ENCODE measurements at regions not wholly inside any gene's neighbourhood (a gene's known extent, or its start where the extent isn't known, plus 50 kb on each side); places are given as distances from the start of the nearest gene placed in this dataset.

DNA sequence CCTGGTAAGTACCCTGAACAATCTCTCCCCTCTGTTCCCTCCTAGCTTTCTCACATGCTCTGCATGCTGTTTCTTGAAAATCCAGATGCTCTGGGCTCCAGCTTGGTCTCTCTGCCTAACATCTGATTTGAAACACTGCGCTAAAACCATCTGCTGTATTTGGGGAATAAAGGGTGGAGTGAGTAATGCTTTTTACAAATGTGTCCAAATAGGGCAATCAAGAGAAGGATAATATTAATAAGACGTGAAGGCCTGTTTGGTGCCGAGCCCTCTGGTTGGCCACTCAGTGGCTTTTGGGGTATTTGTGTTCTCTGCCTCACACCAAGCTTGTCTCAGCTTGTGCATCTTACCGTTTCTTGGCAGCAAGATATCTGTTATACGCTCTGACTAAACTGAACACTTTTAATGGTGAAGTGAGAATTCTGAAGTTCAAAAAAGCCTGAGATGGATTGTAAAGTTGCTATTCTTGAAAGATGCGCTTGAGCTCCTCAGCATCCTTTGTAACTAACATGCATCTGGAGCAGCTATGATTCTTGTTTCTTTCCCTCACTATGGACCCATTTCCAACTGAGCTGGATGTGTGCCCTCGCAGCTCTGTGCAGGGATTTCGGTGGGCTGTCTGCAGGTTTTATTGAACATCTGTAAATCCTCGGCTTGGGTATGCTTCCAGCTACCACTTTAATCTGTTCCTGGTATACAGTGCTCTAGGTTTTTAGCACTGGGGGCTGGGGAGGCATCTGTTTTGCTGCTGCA, 269.4 kb downstream of the RWDD3 start:
- DNase-seq: no peak
- Histone ChIP-seq H3K36me3 (replicated peaks in 1 of 2; ENCODE audit: control insufficient read depth in 1 of 2, insufficient read depth in 2 of 2, low read length in 2 of 2) (no peaks in the 10 kb centered on the region), H3K27me3 (ENCODE audit: control insufficient read depth in 2 of 2, insufficient read depth in 2 of 2, low read length in 2 of 2) (no peaks in the 10 kb centered on the region), H3K27ac (ENCODE audit: low read depth in 1 of 2, low read length in 2 of 2) (no peak overlapping the region), H3K9me3 (replicated peaks in 1 of 2; ENCODE audit: control insufficient read depth in 1 of 2, insufficient read depth in 1 of 2, low read length in 2 of 2) (peaks cover 3 to 13% of the 10 kb centered on the region in 2 donors), H2AFZ (ENCODE audit: insufficient read depth, low read depth, low read length, poor library complexity, severe bottlenecking) (no peak overlapping the region), H3K4me3 (replicated peaks in 1 of 3; ENCODE audit: low read depth in 2 of 3, low read length in 3 of 3) (no peak overlapping the region), H3K79me2 (ENCODE audit: insufficient read depth, low read length) (no peaks in the 10 kb centered on the region), H4K20me1 (ENCODE audit: insufficient read depth, low read length) (no peaks in the 10 kb centered on the region), H3K9ac (ENCODE audit: insufficient read depth, low read length, poor library complexity, severe bottlenecking) (no peak overlapping the region), H3K4me1 (ENCODE audit: control insufficient read depth in 1 of 2, insufficient read depth in 2 of 2, low read length in 2 of 2) (no peaks in the 10 kb centered on the region), H3K4me2 (replicated peaks; ENCODE audit: extremely low read depth, low read length, poor library complexity, severe bottlenecking) (no peak overlapping the region)
- TF ChIP-seq, protein P1, sequence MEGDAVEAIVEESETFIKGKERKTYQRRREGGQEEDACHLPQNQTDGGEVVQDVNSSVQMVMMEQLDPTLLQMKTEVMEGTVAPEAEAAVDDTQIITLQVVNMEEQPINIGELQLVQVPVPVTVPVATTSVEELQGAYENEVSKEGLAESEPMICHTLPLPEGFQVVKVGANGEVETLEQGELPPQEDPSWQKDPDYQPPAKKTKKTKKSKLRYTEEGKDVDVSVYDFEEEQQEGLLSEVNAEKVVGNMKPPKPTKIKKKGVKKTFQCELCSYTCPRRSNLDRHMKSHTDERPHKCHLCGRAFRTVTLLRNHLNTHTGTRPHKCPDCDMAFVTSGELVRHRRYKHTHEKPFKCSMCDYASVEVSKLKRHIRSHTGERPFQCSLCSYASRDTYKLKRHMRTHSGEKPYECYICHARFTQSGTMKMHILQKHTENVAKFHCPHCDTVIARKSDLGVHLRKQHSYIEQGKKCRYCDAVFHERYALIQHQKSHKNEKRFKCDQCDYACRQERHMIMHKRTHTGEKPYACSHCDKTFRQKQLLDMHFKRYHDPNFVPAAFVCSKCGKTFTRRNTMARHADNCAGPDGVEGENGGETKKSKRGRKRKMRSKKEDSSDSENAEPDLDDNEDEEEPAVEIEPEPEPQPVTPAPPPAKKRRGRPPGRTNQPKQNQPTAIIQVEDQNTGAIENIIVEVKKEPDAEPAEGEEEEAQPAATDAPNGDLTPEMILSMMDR (IDR thresholded peaks at IDR 0.05): no peak
- H3K27me3 Mint-ChIP-seq (ENCODE audit: low read depth in 3 of 3): no peaks in the 10 kb centered on the region
- no peaks in the 10 kb centered on the region for H3K36me3 Mint-ChIP-seq
- no peaks in the 10 kb centered on the region for H3K4me1 Mint-ChIP-seq
- peaks cover 7 to 11% (median 11%) of the 10 kb centered on the region in 7 donors for H3K9me3 Mint-ChIP-seq
- no peak overlapping the region for H3K27ac Mint-ChIP-seq
- intact Hi-C loops (cut with micrococcal nuclease): no loop called here
- H3K4me3 Mint-ChIP-seq: no peak overlapping the region
- WGBS (ENCODE audit: insufficient coverage): 94% methylated on average over 8 of the region's 9 CpGs

DNA sequence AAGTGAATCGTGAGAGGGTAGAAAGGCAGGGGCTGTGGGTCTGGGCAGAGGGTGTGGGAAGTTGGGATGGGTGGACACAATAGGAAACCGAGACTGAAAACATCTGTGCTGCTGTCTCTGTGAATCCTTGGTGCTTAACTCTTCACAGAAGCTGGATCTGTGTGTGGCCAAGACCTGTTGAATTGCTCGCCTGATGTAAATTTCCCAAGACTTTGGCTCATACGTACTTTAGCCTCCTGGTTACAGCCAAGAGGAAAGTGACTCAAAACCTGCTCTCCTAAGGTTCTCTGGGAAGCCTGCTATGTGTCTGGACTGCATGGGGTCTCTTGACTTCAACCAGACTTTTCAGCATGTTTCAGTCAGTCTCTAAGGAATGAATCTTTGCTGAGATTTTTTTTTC, 270.3 kb downstream of the RWDD3 start:
- H3K4me2 ChIP-seq (replicated peaks; ENCODE audit: extremely low read depth, low read length, poor library complexity, severe bottlenecking): no peak overlapping the region
- Mint-ChIP-seq H3K9me3 (peaks cover 6 to 11% (median 7%) of the 10 kb centered on the region in 7 donors), H3K4me3 (no peak overlapping the region), H3K27me3 (ENCODE audit: low read depth in 3 of 3) (no peaks in the 10 kb centered on the region), H3K27ac (no peak overlapping the region), H3K36me3 (no peaks in the 10 kb centered on the region), H3K4me1 (no peaks in the 10 kb centered on the region)
- intact Hi-C loops (cut with micrococcal nuclease): no loop called here
- H3K36me3 ChIP-seq (replicated peaks in 1 of 2; ENCODE audit: control insufficient read depth in 1 of 2, insufficient read depth in 2 of 2, low read length in 2 of 2): no peaks in the 10 kb centered on the region
- H3K4me3 ChIP-seq (replicated peaks in 1 of 3; ENCODE audit: low read depth in 2 of 3, low read length in 3 of 3): no peak overlapping the region
- no peaks in the 10 kb centered on the region for H3K4me1 ChIP-seq (ENCODE audit: control insufficient read depth in 1 of 2, insufficient read depth in 2 of 2, low read length in 2 of 2)
- DNase-seq: no peak
- 80% methylated on average over 4 of the region's 4 CpGs for WGBS (ENCODE audit: insufficient coverage)
- no peaks in the 10 kb centered on the region for H4K20me1 ChIP-seq (ENCODE audit: insufficient read depth, low read length)
- H3K27ac ChIP-seq (ENCODE audit: low read depth in 1 of 2, low read length in 2 of 2): no peak overlapping the region
- no peak overlapping the region for H2AFZ ChIP-seq (ENCODE audit: insufficient read depth, low read depth, low read length, poor library complexity, severe bottlenecking)
- no peak overlapping the region for H3K9ac ChIP-seq (ENCODE audit: insufficient read depth, low read length, poor library complexity, severe bottlenecking)
- H3K9me3 ChIP-seq (replicated peaks in 1 of 2; ENCODE audit: control insufficient read depth in 1 of 2, insufficient read depth in 1 of 2, low read length in 2 of 2): peaks cover 0 to 9% of the 10 kb centered on the region in 2 donors
- H3K79me2 ChIP-seq (ENCODE audit: insufficient read depth, low read length): no peaks in the 10 kb centered on the region
- TF ChIP-seq, protein P1 (IDR thresholded peaks at IDR 0.05): no peak
- no peaks in the 10 kb centered on the region for H3K27me3 ChIP-seq (ENCODE audit: control insufficient read depth in 2 of 2, insufficient read depth in 2 of 2, low read length in 2 of 2)

Data from CD14-positive monocyte (primary cell).